ENCODE measurements at regions not wholly inside any gene's neighbourhood (a gene's known extent, or its start where the extent isn't known, plus 50 kb on each side); places are given as distances from the start of the nearest gene placed in this dataset.

- TF ChIP-seq CHD4 (IDR thresholded peaks at IDR 0.05) = no peak
- TF ChIP-seq ELK1 (IDR thresholded peaks at IDR 0.05; ENCODE audit: low read depth, low read length) = no peak
- no peak for TF ChIP-seq CTCF (IDR thresholded peaks at IDR 0.05 in 2 of 3, conservative IDR thresholded peaks at IDR 0.05 in 1 of 3; ENCODE audit: control insufficient read depth in 2 of 3, extremely low read depth in 1 of 3, insufficient read depth in 1 of 3, low read depth in 3 of 3, low read length in 3 of 3)
- TF ChIP-seq SIX5 (IDR thresholded peaks at IDR 0.05; ENCODE audit: low read depth, low read length, severe bottlenecking) = no peak
- TF ChIP-seq SPI1 (IDR thresholded peaks at IDR 0.05; ENCODE audit: borderline replicate concordance, insufficient read depth, low read depth, low read length) = no peak
- TF ChIP-seq EP300 (IDR thresholded peaks at IDR 0.05; ENCODE audit: borderline replicate concordance in 1 of 2, control insufficient read depth in 1 of 2, low read depth in 2 of 2, low read length in 2 of 2) = no peak
- no peak for TF ChIP-seq ZNF274 (IDR thresholded peaks at IDR 0.05; ENCODE audit: insufficient read depth, insufficient read length)
Measured at GRCh38 chr13:65168026-65168425, 2062.1 kb downstream of the PCDH9 start.
